Tibial artery (tissue), 4 donors: ENCODE measurements at regions not wholly inside any gene's neighbourhood (a gene's known extent, or its start where the extent isn't known, plus 50 kb on each side); places are given as distances from the start of the nearest gene placed in this dataset.

ENCODE experiments used
- DNase-seq, 2 donors: peaks; one replicate each; pipeline ENCODE4 v3.0.0-alpha.2; 2019
- H3K27ac ChIP-seq, 2 donors: fragments of 200-600 bp; sonication (generic) in 1 of 2; 1 replicate in 1 of 2; 2 replicates in 1 of 2; pipeline ENCODE4 v1.5.1; 2018 to 2019; ENCODE audit warnings: mild to moderate bottlenecking in 1 of 2
- H3K27me3 ChIP-seq, 2 donors: fragments of 200-600 bp; sonication (generic) in 1 of 2; one replicate each; pipeline versions ENCODE4 v1.5.1 to v1.6.0; 2016 to 2019
- H3K36me3 ChIP-seq, 3 donors: fragments of 200-600 bp; sonication (generic) in 2 of 3; one replicate each; pipeline ENCODE4 v1.5.1; 2016 to 2019; ENCODE audit warnings: mild to moderate bottlenecking in 2 of 3
- H3K4me1 ChIP-seq, 4 donors: fragments of 200-600 bp; sonication (generic) in 2 of 4; 1 replicate in 3 of 4; 2 replicates in 1 of 4; pipeline ENCODE4 v1.5.1; 2016 to 2019
- H3K4me3 ChIP-seq, 2 donors: fragments of 200-600 bp; sonication (generic) in 1 of 2; 1 replicate in 1 of 2; 2 replicates in 1 of 2; pipeline ENCODE4 v1.5.1; 2018 to 2019; ENCODE audit warnings: mild to moderate bottlenecking in 2 of 2
- H3K9me3 ChIP-seq, 3 donors: fragments of 200-600 bp; sonication (generic) in 1 of 3; one replicate each; pipeline ENCODE4 v1.5.1; 2016 to 2019
- CTCF ChIP-seq, 2 experiments: fragments of 200-600 bp in 1 of 2; fragments of 450-650 bp in 1 of 2; IDR thresholded peaks; one replicate each; pipeline ENCODE4 v1.5.1; 2017 to 2019; ENCODE audit warnings: antibody characterized with exemption in 2 of 2, mild to moderate bottlenecking in 1 of 2, moderate library complexity in 1 of 2
- intact Hi-C: fragments of 100-400 bp; cut with DNase I; formaldehyde crosslinking; loops from one replicate; pipeline ENCODE4 v1.15.0; 2023; ENCODE audit warnings: low total_unique reads

DNA sequence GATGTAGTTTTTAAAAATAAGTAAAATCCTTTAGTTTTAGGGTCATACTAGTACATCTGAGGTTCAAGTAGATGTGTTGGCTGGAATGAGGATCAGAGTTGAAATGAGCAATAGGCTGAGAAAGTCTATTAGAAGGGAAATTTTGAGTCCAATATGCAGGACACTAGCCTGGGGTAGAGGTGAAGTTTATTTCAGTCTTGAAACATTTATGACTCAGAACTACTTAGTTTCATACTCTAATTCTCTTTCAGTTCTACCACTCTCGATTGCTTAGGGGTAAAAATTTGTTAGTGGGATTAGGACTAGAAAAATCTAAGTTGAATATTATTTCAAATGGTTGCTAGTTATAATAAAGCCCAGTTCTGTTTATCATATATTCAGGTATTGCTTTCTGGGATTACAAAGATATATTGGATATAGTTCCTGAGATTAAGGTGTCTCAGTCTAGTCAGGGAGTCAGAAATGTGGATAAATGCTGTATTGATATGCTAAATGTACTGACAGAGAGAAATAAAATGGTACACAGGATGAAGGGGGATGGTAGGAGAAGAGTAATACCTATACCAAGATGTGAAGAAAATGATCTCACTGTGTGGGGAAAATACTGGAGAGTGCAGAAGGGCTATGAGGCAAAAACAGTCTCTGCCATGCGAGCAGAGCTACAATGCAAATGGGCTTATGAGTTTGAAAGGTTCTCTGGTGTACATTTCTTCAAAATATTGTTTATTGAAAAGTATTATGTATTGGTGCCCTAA, 395.8 kb upstream of the FBXO33 start:
- DNase-seq: no peak
- intact Hi-C loops: no loop called here
- no peak for TF ChIP-seq CTCF (IDR thresholded peaks at IDR 0.05)

DNA sequence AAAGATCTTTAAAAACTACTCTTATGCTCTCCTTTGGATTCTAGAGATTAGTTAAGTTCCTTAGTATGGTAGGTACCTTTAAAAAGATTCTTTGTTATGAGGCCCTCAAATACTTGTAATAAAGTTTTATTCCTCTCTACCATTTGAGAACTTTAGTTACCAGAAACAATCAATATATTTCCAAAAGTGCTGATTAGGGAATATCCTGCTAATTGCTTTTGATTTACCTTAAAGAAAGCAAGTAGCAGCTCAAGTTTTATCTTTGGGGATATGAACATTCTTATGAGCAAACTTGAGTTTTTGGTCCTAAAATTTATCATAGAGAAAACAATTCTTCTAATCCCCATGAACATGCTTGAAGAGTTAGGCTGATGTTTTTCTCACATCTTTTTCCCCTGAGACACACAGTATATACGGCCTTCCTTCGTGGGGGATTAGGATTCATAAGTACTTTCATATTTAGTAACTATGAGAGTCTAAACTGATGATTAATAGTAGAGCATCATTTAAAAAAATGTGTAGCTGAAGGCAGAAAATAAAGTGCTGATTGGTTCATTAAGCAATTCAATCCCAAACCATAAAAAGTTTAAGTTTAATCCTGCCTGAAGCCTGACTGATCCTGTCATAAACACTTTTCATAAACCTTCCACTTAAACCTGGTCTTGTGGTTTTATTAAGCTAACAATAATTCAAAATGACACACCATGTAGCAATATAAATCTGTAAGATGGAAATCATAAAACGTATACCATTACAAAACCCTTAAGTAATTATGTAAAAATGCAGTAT, 380.5 kb upstream of the FBXO33 start:
- no peak for TF ChIP-seq CTCF (IDR thresholded peaks at IDR 0.05)
- H3K4me3 ChIP-seq: no peak overlapping the region
- H3K9me3 ChIP-seq: no peaks in the 10 kb centered on the region
- DNase-seq: no peak
- no peaks in the 10 kb centered on the region for H3K36me3 ChIP-seq
- no peaks in the 10 kb centered on the region for H3K27me3 ChIP-seq
- no peak overlapping the region for H3K27ac ChIP-seq
- H3K4me1 ChIP-seq: no peaks in the 10 kb centered on the region
- intact Hi-C loops: no loop called here

More for the DNA sequence above, 395.8 kb upstream of the FBXO33 start:
- Histone ChIP-seq H3K4me3 (no peak overlapping the region), H3K36me3 (no peaks in the 10 kb centered on the region), H3K4me1 (no peaks in the 10 kb centered on the region), H3K27ac (no peak overlapping the region), H3K9me3 (no peaks in the 10 kb centered on the region), H3K27me3 (no peaks in the 10 kb centered on the region)

DNA sequence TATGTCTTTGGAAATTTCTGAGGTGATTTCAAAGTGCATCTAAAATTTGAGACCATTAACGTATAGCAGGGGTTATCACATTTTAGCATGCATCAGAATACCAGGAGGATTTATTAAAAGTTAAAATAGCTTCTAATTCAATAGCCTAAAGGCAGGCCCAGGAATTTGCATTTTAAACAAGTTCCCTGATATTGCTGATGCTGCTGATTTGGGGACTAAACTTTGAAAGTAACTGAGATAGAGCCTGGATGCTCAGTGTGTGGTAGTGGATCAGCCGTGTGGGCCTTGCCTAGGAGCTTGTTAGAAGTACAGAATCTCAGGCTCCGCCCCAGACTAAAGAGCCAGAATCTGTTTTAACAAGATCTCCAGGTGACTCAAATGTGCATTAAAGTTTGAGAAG, 375.0 kb upstream of the FBXO33 start:
- Histone ChIP-seq H3K27me3 (no peaks in the 10 kb centered on the region), H3K4me3 (no peak overlapping the region), H3K9me3 (no peaks in the 10 kb centered on the region), H3K4me1 (no peaks in the 10 kb centered on the region), H3K27ac (no peak overlapping the region), H3K36me3 (no peaks in the 10 kb centered on the region)
- intact Hi-C loops: no loop called here
- TF ChIP-seq CTCF (IDR thresholded peaks at IDR 0.05): no peak
- DNase-seq: no peak

DNA sequence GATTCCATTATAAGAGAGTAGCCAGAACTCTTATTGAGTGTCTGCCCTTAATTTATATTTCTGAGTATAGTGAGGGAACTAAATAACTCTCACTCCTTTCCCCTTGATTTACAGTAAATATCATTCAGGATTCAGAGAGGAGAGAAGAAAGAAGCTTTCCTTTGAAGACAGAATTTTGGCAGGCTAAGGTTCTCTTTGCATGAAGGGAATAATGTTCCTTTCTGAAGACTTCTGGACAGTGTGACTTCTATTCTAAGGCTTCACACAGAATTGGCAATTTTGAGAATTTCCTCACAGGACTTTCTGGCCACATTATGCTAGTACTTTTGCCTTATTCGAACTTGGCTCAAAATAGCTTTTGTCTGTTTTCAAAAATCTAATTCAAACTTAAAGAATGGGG, 352.2 kb upstream of the FBXO33 start:
- Histone ChIP-seq H3K36me3 (no peaks in the 10 kb centered on the region), H3K27me3 (no peaks in the 10 kb centered on the region), H3K27ac (no peak overlapping the region), H3K9me3 (no peaks in the 10 kb centered on the region), H3K4me3 (no peak overlapping the region), H3K4me1 (no peaks in the 10 kb centered on the region)
- no peak for DNase-seq
- intact Hi-C loops: no loop called here
- no peak for TF ChIP-seq CTCF (IDR thresholded peaks at IDR 0.05)

GRCh38 chr14:39781466-39781865, 349.2 kb upstream of the FBXO33 start:
- Histone ChIP-seq H3K9me3 (no peaks in the 10 kb centered on the region), H3K27ac (no peak overlapping the region), H3K4me1 (no peaks in the 10 kb centered on the region), H3K36me3 (no peaks in the 10 kb centered on the region), H3K27me3 (no peaks in the 10 kb centered on the region), H3K4me3 (no peak overlapping the region)
- intact Hi-C loops: no loop called here
- no peak for TF ChIP-seq CTCF (IDR thresholded peaks at IDR 0.05)
- DNase-seq: no peak
